H1 (cell line): ENCODE measurements at regions not wholly inside any gene's neighbourhood (a gene's known extent, or its start where the extent isn't known, plus 50 kb on each side); places are given as distances from the start of the nearest gene placed in this dataset.

ENCODE experiments used
- BACH1 ChIP-seq: IDR thresholded peaks from 2 replicates; pipeline ENCODE4 v1.6.1; 2012; ENCODE audit warnings: low read length, improper control_type of control experiment
- CBX8 ChIP-seq: fragments of 300-800, 300-1000 bp; sonication (generic); IDR thresholded peaks from 2 replicates; pipeline ENCODE4 v1.7.1; 2016; ENCODE audit warnings: low read depth, low read length, borderline replicate concordance
- CHD7 ChIP-seq: fragments of 300-600 bp; sonication (generic); IDR thresholded peaks from 2 replicates; pipeline ENCODE4 v1.7.1; 2012; ENCODE audit warnings: low read length, moderate library complexity, mild to moderate bottlenecking, inconsistent platforms; ENCODE audit not compliant: insufficient replicate concordance
- CREB1 ChIP-seq: IDR thresholded peaks from 2 replicates; pipeline ENCODE4 v1.6.1; 2012; ENCODE audit warnings: inconsistent platforms
- CTBP2 ChIP-seq: IDR thresholded peaks from 2 replicates; pipeline ENCODE4 v1.7.0; 2011; ENCODE audit warnings: borderline replicate concordance, mild to moderate bottlenecking, moderate library complexity, mixed read lengths, low read length; ENCODE audit not compliant: insufficient read depth, insufficient read length
- GABPA ChIP-seq: IDR thresholded peaks from 2 replicates; pipeline ENCODE4 v1.6.1; 2011; ENCODE audit warnings: mild to moderate bottlenecking, low read length, moderate library complexity, borderline replicate concordance; ENCODE audit not compliant: insufficient read depth
- HDAC6 ChIP-seq: IDR thresholded peaks from one replicate; pipeline ENCODE4 v1.7.1; 2012; ENCODE audit warnings: low read depth, mild to moderate bottlenecking, inconsistent platforms, low read length, moderate library complexity
- JUND ChIP-seq: IDR thresholded peaks from 2 replicates; pipeline ENCODE4 v1.6.1; 2011; ENCODE audit warnings: mild to moderate bottlenecking, improper control_type of control experiment, low read length
- MAFK ChIP-seq: IDR thresholded peaks from 2 replicates; pipeline ENCODE4 v1.6.1; 2012; ENCODE audit warnings: low read depth, mild to moderate bottlenecking, improper control_type of control experiment, low read length
- POU5F1 ChIP-seq: IDR thresholded peaks from 2 replicates; pipeline ENCODE4 v1.6.1; 2011; ENCODE audit warnings: low read depth, mild to moderate bottlenecking, low read length, moderate library complexity
- RBBP5 ChIP-seq: IDR thresholded peaks from 2 replicates; pipeline ENCODE4 v1.7.1; 2012; ENCODE audit warnings: low read depth, mild to moderate bottlenecking, inconsistent platforms, low read length, moderate library complexity, borderline replicate concordance
- RXRA ChIP-seq: IDR thresholded peaks from 2 replicates; pipeline ENCODE4 v1.6.1; 2011; ENCODE audit warnings: low read depth, mild to moderate bottlenecking, low read length, moderate library complexity; ENCODE audit not compliant: insufficient read depth
- SRF ChIP-seq: IDR thresholded peaks from 2 replicates; pipeline ENCODE4 v1.6.1; 2011; ENCODE audit warnings: mild to moderate bottlenecking, low read depth, low read length, moderate library complexity

- no peak for TF ChIP-seq CHD7
- no peak for TF ChIP-seq MAFK
- TF ChIP-seq POU5F1: no peak
- no peak for TF ChIP-seq RBBP5
- no peak for TF ChIP-seq JUND
- no peak for TF ChIP-seq CBX8
- TF ChIP-seq GABPA: no peak
- no peak for TF ChIP-seq CTBP2
- TF ChIP-seq CREB1: no peak
- TF ChIP-seq HDAC6: no peak
- TF ChIP-seq RXRA: no peak
- TF ChIP-seq BACH1: no peak
- TF ChIP-seq SRF: no peak
Observed at GRCh38 chr1:230499496-230499895, 73.4 kb upstream of the PGBD5 start (continued).
